Fibroblast of lung (primary cell): ENCODE measurements at regions not wholly inside any gene's neighbourhood (a gene's known extent, or its start where the extent isn't known, plus 50 kb on each side); places are given as distances from the start of the nearest gene placed in this dataset.

Experiments
- EZH2 ChIP-seq: IDR thresholded peaks from 2 replicates; pipeline ENCODE4 v1.5.1; 2012; ENCODE audit warnings: low read length, control low read depth, mild to moderate bottlenecking; ENCODE audit errors: missing control alignments
- TF ChIP-seq, protein P1 (sequence below), 2 donors: IDR thresholded peaks in 1 of 2; conservative IDR thresholded peaks in 1 of 2; 1 replicate in 1 of 2; 2 replicates in 1 of 2; pipeline ENCODE4 v1.5.1; 2011 to 2012; ENCODE audit warnings: low read length in 2 of 2, control low read depth in 1 of 2, inconsistent platforms in 1 of 2, low read depth in 1 of 2, mild to moderate bottlenecking in 1 of 2

DNA sequence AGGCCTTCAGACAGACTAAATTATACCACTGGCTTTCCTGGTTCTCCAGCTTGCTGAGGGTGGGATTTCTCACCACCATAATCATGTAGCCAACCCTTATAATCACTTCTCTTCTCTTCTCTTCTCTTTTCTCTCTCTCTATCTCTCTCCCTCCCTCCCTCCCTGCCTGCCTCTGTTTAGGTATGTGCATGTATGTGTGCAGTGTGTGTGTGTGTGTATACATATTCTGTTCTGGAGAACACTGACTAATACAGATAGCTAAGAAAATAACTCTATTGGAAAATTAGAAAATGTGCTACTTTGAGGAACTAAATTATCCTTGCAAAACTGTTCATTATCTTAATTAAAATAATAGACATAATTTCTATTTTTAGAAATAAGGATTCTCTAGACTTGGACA is 118.6 kb upstream of the GADL1 start:
- TF ChIP-seq, protein P1, sequence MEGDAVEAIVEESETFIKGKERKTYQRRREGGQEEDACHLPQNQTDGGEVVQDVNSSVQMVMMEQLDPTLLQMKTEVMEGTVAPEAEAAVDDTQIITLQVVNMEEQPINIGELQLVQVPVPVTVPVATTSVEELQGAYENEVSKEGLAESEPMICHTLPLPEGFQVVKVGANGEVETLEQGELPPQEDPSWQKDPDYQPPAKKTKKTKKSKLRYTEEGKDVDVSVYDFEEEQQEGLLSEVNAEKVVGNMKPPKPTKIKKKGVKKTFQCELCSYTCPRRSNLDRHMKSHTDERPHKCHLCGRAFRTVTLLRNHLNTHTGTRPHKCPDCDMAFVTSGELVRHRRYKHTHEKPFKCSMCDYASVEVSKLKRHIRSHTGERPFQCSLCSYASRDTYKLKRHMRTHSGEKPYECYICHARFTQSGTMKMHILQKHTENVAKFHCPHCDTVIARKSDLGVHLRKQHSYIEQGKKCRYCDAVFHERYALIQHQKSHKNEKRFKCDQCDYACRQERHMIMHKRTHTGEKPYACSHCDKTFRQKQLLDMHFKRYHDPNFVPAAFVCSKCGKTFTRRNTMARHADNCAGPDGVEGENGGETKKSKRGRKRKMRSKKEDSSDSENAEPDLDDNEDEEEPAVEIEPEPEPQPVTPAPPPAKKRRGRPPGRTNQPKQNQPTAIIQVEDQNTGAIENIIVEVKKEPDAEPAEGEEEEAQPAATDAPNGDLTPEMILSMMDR (conservative IDR thresholded peaks at IDR 0.05 in 1 of 2, IDR thresholded peaks at IDR 0.05 in 1 of 2; ENCODE audit: low read depth in 1 of 2, low read length in 2 of 2): no peak
- no peak for TF ChIP-seq EZH2
